ENCODE measurements at regions not wholly inside any gene's neighbourhood (a gene's known extent, or its start where the extent isn't known, plus 50 kb on each side); places are given as distances from the start of the nearest gene placed in this dataset.

- no peak for TF ChIP-seq CTCF (conservative IDR thresholded peaks at IDR 0.05; ENCODE audit: low read depth in 2 of 2)
- no peak for TF ChIP-seq ETS1 (IDR thresholded peaks at IDR 0.05)
- no peak for TF ChIP-seq REST (IDR thresholded peaks at IDR 0.05; ENCODE audit: unreplicated experiment)
- no peak for TF ChIP-seq JUNB (IDR thresholded peaks at IDR 0.05; ENCODE audit: unreplicated experiment)
- TF ChIP-seq EZH2 (IDR thresholded peaks at IDR 0.05; ENCODE audit: low read depth, unreplicated experiment), result no peak
- TF ChIP-seq POLR2AphosphoS5 (IDR thresholded peaks at IDR 0.05; ENCODE audit: low read depth), result no peak
Measured at GRCh38 chr4:28232951-28233350, 1372.3 kb downstream of the STIM2 start (continued).

GRCh38 chr4:28233724-28234123 is 1373.1 kb downstream of the STIM2 start:
- H3K4me1 Mint-ChIP-seq, result peaks cover 18% of the 10 kb centered on the region; the same call in 2 of the 3 replicates
- no peaks in the 10 kb centered on the region for H3K36me3 Mint-ChIP-seq (ENCODE audit: low read depth)
- Histone ChIP-seq H3K4me3 (no peak overlapping the region), H3K9me2 (ENCODE audit: insufficient read depth) (0 out of 2 replicates have a peak, but pooled peaks cover 2% of the 10 kb centered on the region), H3K4me2 (no peak overlapping the region), H3K36me3 (ENCODE audit: insufficient read depth) (no peaks in the 10 kb centered on the region), H3K27me3 (ENCODE audit: insufficient read depth) (no peaks in the 10 kb centered on the region), H3F3A (replicated peaks; ENCODE audit: low read depth) (no peaks in the 10 kb centered on the region), H2AFZ (no peak overlapping the region), H3K4me1 (ENCODE audit: insufficient read depth) (peaks cover 29% of the 10 kb centered on the region), H3K79me2 (replicated peaks; ENCODE audit: insufficient read depth) (no peaks in the 10 kb centered on the region), H4K20me1 (replicated peaks; ENCODE audit: insufficient read depth) (no peaks in the 10 kb centered on the region), H3K27ac (ENCODE audit: low read depth) (no peak overlapping the region)
- DNase-seq (ENCODE audit: low spot score) (no peak), ATAC-seq (no peak)
- no peaks in the 10 kb centered on the region for H3K9me3 Mint-ChIP-seq
- no peak overlapping the region for H3K27ac Mint-ChIP-seq
- no peaks in the 10 kb centered on the region for H3K27me3 Mint-ChIP-seq (ENCODE audit: insufficient read depth, low read depth, poor library complexity)
- no peak overlapping the region for H3K4me3 Mint-ChIP-seq
- no peak for TF ChIP-seq EZH2phosphoT487 (IDR thresholded peaks at IDR 0.05; ENCODE audit: unreplicated experiment)
- TF ChIP-seq ZNF114 (CRISPR knock-in tag; IDR thresholded peaks at IDR 0.05), result no peak
- TF ChIP-seq ZNF462 (CRISPR knock-in tag; IDR thresholded peaks at IDR 0.05), result no peak
- no peak for TF ChIP-seq REST (IDR thresholded peaks at IDR 0.05; ENCODE audit: unreplicated experiment)
